Stimulated activated CD4-positive, alpha-beta T cell treated with anti-CD3 and anti-CD28 coated beads, Interleukin-15, amount 100 ng/mL, for 1 hour (primary cell): ENCODE measurements at regions not wholly inside any gene's neighbourhood (a gene's known extent, or its start where the extent isn't known, plus 50 kb on each side); places are given as distances from the start of the nearest gene placed in this dataset.

Source experiments
- DNase-seq, 2 donors: peaks; one replicate each; pipeline ENCODE4 v3.0.0-alpha.2; 2020; ENCODE audit warnings: low read depth in 1 of 2, low spot score in 1 of 2

GRCh38 chr1:157194731-157195520 is 56.7 kb upstream of the ETV3 start:
- DNase-seq: no peak

GRCh38 chr1:157193702-157194391 is 55.7 kb upstream of the ETV3 start:
- DNase-seq: peak in 1 of 2 donors; percentile 40

- DNase-seq: no peak
These were observed 55.0 kb upstream of the ETV3 start for GRCh38 chr1:157193219-157193618.

GRCh38 chr1:157189986-157190982 is 52.1 kb upstream of the ETV3 start:
- no peak for DNase-seq

GRCh38 chr1:157189096-157189495 is 50.9 kb upstream of the ETV3 start:
- no peak for DNase-seq
